Left cardiac atrium (tissue), 4 donors: ENCODE measurements at regions not wholly inside any gene's neighbourhood (a gene's known extent, or its start where the extent isn't known, plus 50 kb on each side); places are given as distances from the start of the nearest gene placed in this dataset.

Experiments
- ATAC-seq, 2 donors: fragments of 200-7000 bp; cut with Tn5 transposase; one replicate each; pipeline ENCODE4 v1.9.1; 2020; ENCODE audit warnings: mild to moderate bottlenecking in 2 of 2, moderate library complexity in 2 of 2
- DNase-seq: peaks from one replicate; pipeline ENCODE4 v3.0.0-alpha.2; 2020
- intact Hi-C, 2 donors: fragments of 100-400 bp; cut with DNase I; formaldehyde crosslinking; loops; one replicate each; pipeline versions ENCODE4 v1.14.1 to v1.15.1; 2022 to 2023
- donor health status: DM: no; HTN: yes; CAD: no.
- donor health status: DM: no; HTN: yes; CAD: no; lungs with severe emphysema.
- donor health status: DM: yes; HTN: yes; CAD: no.
- donor health status: Dilated cardiomyopathy.

- intact Hi-C loops: no loop called here
- ATAC-seq (peak in 1 of 2 donors; percentile 65), DNase-seq (no peak)
Measured at GRCh38 chr11:13902523-13902922, 60.0 kb upstream of the SPON1 start.

- ATAC-seq: no peak
- no peak for DNase-seq
- intact Hi-C loops: no loop called here
Measured at GRCh38 chr11:13905137-13905781, 57.3 kb upstream of the SPON1 start.

- DNase-seq (no peak), ATAC-seq (no peak)
- intact Hi-C loops: no loop called here
Measured at GRCh38 chr11:13907678-13908077, 54.8 kb upstream of the SPON1 start.

- no peak for DNase-seq
- ATAC-seq: no peak
- intact Hi-C loops: no loop called here
Measured at GRCh38 chr11:13908535-13908934, 54.0 kb upstream of the SPON1 start.
